ENCODE measurements at regions not wholly inside any gene's neighbourhood (a gene's known extent, or its start where the extent isn't known, plus 50 kb on each side); places are given as distances from the start of the nearest gene placed in this dataset.

GRCh38 chr22:27572278-27572666 is 229.3 kb downstream of the MN1 start:
- no peak for ATAC-seq (ENCODE audit: low FRiP score)

DNA sequence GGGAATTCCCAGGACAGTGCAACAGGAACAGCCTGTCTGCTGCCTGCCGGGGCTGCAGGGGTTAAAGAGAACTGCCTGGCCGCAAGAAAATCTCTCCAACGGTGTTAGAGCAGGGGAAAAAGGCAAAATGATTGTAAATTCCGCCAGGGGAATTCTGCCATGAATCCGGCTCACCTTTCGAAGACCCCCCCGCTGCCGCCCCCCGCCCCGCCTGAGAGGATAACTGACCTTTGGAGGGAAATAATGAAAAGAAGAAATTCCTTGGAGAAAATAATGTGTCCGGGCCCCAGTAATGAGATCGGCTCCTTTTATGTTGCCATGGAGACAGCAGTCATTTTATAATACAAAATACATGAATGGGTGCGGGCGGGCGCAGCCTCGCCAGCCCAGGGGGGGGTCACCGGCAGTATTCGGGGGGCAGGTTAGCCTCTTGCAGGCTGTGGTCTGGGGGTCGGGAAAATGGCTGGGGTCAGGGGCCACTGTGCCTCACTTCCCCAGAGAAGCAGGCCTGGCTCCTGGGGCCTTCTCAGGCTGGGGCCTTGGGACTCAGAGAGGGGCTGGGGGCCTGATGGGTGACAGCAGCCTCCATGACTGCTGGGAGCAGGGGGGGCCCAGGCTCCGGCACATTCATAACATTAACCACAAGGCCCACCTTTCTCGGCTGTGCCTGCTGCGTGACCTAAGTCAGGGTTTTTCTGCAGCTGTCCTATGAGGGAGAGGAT is 228.1 kb downstream of the MN1 start:
- no peak for DNase-seq (ENCODE audit: low spot score)

More at GRCh38 chr22:27572278-27572666, 229.3 kb downstream of the MN1 start:
- TF ChIP-seq CTCF (IDR thresholded peaks at IDR 0.05) = no peak
- DNase-seq (ENCODE audit: low spot score) = no peak

GRCh38 chr22:27574002-27574366 is 227.6 kb downstream of the MN1 start:
- ATAC-seq (ENCODE audit: low FRiP score) (no peak), DNase-seq (ENCODE audit: low spot score) (no peak)
- TF ChIP-seq CTCF (IDR thresholded peaks at IDR 0.05) = no peak

More for the DNA sequence above, 228.1 kb downstream of the MN1 start:
- TF ChIP-seq CTCF (IDR thresholded peaks at IDR 0.05) = no peak
- no peak for ATAC-seq (ENCODE audit: low FRiP score)

- DNase-seq (ENCODE audit: low spot score) = no peak
- no peak for ATAC-seq (ENCODE audit: low FRiP score)
- TF ChIP-seq CTCF (IDR thresholded peaks at IDR 0.05) = no peak
Measured at GRCh38 chr22:27574651-27575050, 226.9 kb downstream of the MN1 start.

DNA sequence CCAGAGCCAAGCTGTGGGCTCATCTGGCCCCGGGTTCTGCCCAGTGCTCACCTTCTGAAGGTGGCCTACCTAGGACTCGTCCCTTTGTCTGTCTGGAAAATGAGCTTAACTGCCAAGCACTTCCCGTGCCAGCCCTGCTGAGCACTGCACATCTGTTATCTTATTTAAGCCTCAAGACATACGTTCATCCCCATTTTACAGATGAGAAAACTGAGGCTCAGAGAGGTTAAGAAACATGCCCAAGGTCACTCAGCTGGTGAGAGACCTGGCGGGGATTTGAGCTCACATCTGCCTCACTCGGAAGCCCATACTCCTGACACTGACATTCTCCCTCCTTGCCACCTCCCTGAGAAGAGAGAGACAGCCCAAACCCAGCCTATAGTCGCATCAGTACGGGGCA is 226.2 kb downstream of the MN1 start:
- TF ChIP-seq CTCF (IDR thresholded peaks at IDR 0.05) = no peak
- no peak for ATAC-seq (ENCODE audit: low FRiP score)
- DNase-seq (ENCODE audit: low spot score) = no peak

- DNase-seq (ENCODE audit: low spot score) (no peak), ATAC-seq (ENCODE audit: low FRiP score) (no peak)
- no peak for TF ChIP-seq CTCF (IDR thresholded peaks at IDR 0.05)
Measured at GRCh38 chr22:27576413-27576812, 225.1 kb downstream of the MN1 start.

- no peak for ATAC-seq (ENCODE audit: low FRiP score)
- no peak for DNase-seq (ENCODE audit: low spot score)
- TF ChIP-seq CTCF (IDR thresholded peaks at IDR 0.05) = no peak
Measured at GRCh38 chr22:27576815-27577573, 224.6 kb downstream of the MN1 start.
